Progenitor cell of endocrine pancreas (in vitro differentiated cells): ENCODE measurements at regions not wholly inside any gene's neighbourhood (a gene's known extent, or its start where the extent isn't known, plus 50 kb on each side); places are given as distances from the start of the nearest gene placed in this dataset.

Experiments
- DNase-seq: peaks from one replicate; pipeline ENCODE4 v3.0.0; 2021; ENCODE audit warnings: low spot score; ENCODE audit not compliant: unreplicated experiment
- H3K27ac Mint-ChIP-seq: 2 replicates; pipeline ENCODE4 v1.8.0; 2021; ENCODE audit warnings: mild to moderate bottlenecking, moderate library complexity, mixed read lengths
- H3K27me3 Mint-ChIP-seq: 2 replicates; pipeline ENCODE4 v1.8.0; 2021; ENCODE audit warnings: mixed read lengths
- H3K36me3 Mint-ChIP-seq: 2 replicates; pipeline ENCODE4 v1.8.0; 2022; ENCODE audit warnings: mixed read lengths; ENCODE audit not compliant: insufficient read depth
- H3K4me1 Mint-ChIP-seq: 2 replicates; pipeline ENCODE4 v1.8.0; 2021; ENCODE audit warnings: low read depth, mixed read lengths
- H3K4me3 Mint-ChIP-seq: 2 replicates; pipeline ENCODE4 v1.8.0; 2021; ENCODE audit warnings: low read depth, mild to moderate bottlenecking, moderate library complexity, mixed read lengths
- H3K9me3 Mint-ChIP-seq: 2 replicates; pipeline ENCODE4 v1.8.0; 2021; ENCODE audit warnings: low read depth, mixed read lengths
- CTCF ChIP-seq: fragments of 200-600 bp; sonication (generic); IDR thresholded peaks from one replicate; pipeline ENCODE4 v1.5.0; 2021; ENCODE audit warnings: antibody characterized with exemption, mild to moderate bottlenecking; ENCODE audit not compliant: unreplicated experiment

GRCh38 chr10:31268444-31269303 lies 50.3 kb upstream of the ZEB1 start:
- DNase-seq = no peak
- Mint-ChIP-seq H3K27ac (no peak overlapping the region), H3K4me3 (no peak overlapping the region)

More at GRCh38 chr10:31268444-31269303, 50.3 kb upstream of the ZEB1 start:
- no peaks in the 10 kb centered on the region for H3K4me1 Mint-ChIP-seq
- no peak for TF ChIP-seq CTCF
- H3K9me3 Mint-ChIP-seq = peaks cover 3% of the 10 kb centered on the region
- H3K27me3 Mint-ChIP-seq = no peaks in the 10 kb centered on the region
- no peaks in the 10 kb centered on the region for H3K36me3 Mint-ChIP-seq
